ENCODE measurements at regions not wholly inside any gene's neighbourhood (a gene's known extent, or its start where the extent isn't known, plus 50 kb on each side); places are given as distances from the start of the nearest gene placed in this dataset.

- no peak overlapping the region for H2AFZ ChIP-seq (ENCODE audit: low read length)
- CTCF ChIA-PET (ENCODE audit: low intra/inter-chr PET ratio, low total read pairs): no interaction called here
- H3K9ac ChIP-seq (ENCODE audit: insufficient read depth, low read depth, low read length): no peak overlapping the region
- H3K79me2 ChIP-seq (ENCODE audit: insufficient read depth, low read length): no peaks in the 10 kb centered on the region
- H4K20me1 ChIP-seq (ENCODE audit: insufficient read depth, low read length): no peaks in the 10 kb centered on the region
- no peaks in the 10 kb centered on the region for H3K27me3 ChIP-seq (ENCODE audit: control insufficient read depth in 1 of 2, insufficient read depth in 2 of 2, low read length in 2 of 2)
- DNase-seq (ENCODE audit: low spot score) (no peak), FAIRE-seq (no peak), ATAC-seq (no peak)
- POLR2A ChIA-PET: no interaction called here
- H3K36me3 ChIP-seq (replicated peaks in 1 of 2; ENCODE audit: control insufficient read depth in 1 of 2, insufficient read depth in 2 of 2, low read length in 2 of 2): no peaks in the 10 kb centered on the region
- H3K4me1 ChIP-seq (ENCODE audit: insufficient read depth, low read length): no peaks in the 10 kb centered on the region
- intact Hi-C loops (cut with micrococcal nuclease; ENCODE audit: unreplicated experiment) (no loop called here), in situ Hi-C loops (cut with HindIII; ENCODE audit: extremely low pct_ligation_motif_present, low pct_unique_long_range_greater_than_20kb) (no loop called here)
- WGBS (ENCODE audit: low lambda C conversion rate): 3% methylated on average over 1 of the region's 1 CpG
- no peak overlapping the region for H3K4me3 ChIP-seq (replicated peaks in 1 of 3; ENCODE audit: insufficient read depth in 1 of 3, low read depth in 2 of 3, low read length in 3 of 3)
- BruUV-seq (replicated peaks): no TSS peak
- no peaks in the 10 kb centered on the region for H3K9me3 ChIP-seq (ENCODE audit: low read length)
- no peak for TF ChIP-seq JUND (CRISPR knock-in tag; IDR thresholded peaks at IDR 0.05)
- TF ChIP-seq PHB2 (IDR thresholded peaks at IDR 0.05; ENCODE audit: partially characterized antibody): no peak
- no peak for TF ChIP-seq ZBTB7B (CRISPR knock-in tag; IDR thresholded peaks at IDR 0.05)
- no peak for TF ChIP-seq NFRKB (IDR thresholded peaks at IDR 0.05)
- peak; percentile 58; the same call in 1 of the 2 replicates for TF ChIP-seq MAFF (IDR thresholded peaks at IDR 0.05; ENCODE audit: low read depth, low read length)
- no peak for TF ChIP-seq POGK (CRISPR knock-in tag; conservative IDR thresholded peaks at IDR 0.05)
- TF ChIP-seq E2F1 (CRISPR knock-in tag; IDR thresholded peaks at IDR 0.05): no peak
- no peak for TF ChIP-seq ZNF749 (CRISPR knock-in tag; IDR thresholded peaks at IDR 0.05; ENCODE audit: borderline replicate concordance)
- no peak for TF ChIP-seq ZNF432 (CRISPR knock-in tag; IDR thresholded peaks at IDR 0.05; ENCODE audit: borderline replicate concordance)
- TF ChIP-seq CEBPZ (IDR thresholded peaks at IDR 0.05; ENCODE audit: low read length): no peak
- TF ChIP-seq TRIM24 (CRISPR knock-in tag; IDR thresholded peaks at IDR 0.05): no peak
- no peak for TF ChIP-seq ZFX (CRISPR knock-in tag; IDR thresholded peaks at IDR 0.05; ENCODE audit: low read depth)
- TF ChIP-seq ZNF292 (CRISPR knock-in tag; IDR thresholded peaks at IDR 0.05; ENCODE audit: borderline replicate concordance, low read depth): no peak
- TF ChIP-seq ZNF317 (CRISPR knock-in tag; IDR thresholded peaks at IDR 0.05): no peak
- no peak for TF ChIP-seq DNMT1 (CRISPR knock-in tag; IDR thresholded peaks at IDR 0.05)
- TF ChIP-seq MED1 (CRISPR knock-in tag; IDR thresholded peaks at IDR 0.05): no peak
- peak in 1 of 2 experiments; percentile 71; a peak in 2 of 4 replicates for TF ChIP-seq MAFK (conservative IDR thresholded peaks at IDR 0.05 in 1 of 2, IDR thresholded peaks at IDR 0.05 in 1 of 2; ENCODE audit: low read length in 2 of 2)
- no peak overlapping the region for H3K27ac ChIP-seq (ENCODE audit: extremely low read length, insufficient read depth, low read length)
- no peak overlapping the region for H3K4me2 ChIP-seq (ENCODE audit: low read depth, low read length)
Measured at GRCh38 chr5:85602843-85603242, 1014.9 kb upstream of the COX7C start.

All from HepG2 (cell line).